GM12892 (cell line): ENCODE measurements at regions not wholly inside any gene's neighbourhood (a gene's known extent, or its start where the extent isn't known, plus 50 kb on each side); places are given as distances from the start of the nearest gene placed in this dataset.

Experiments used
- POLR2A ChIP-seq: IDR thresholded peaks from 2 replicates; pipeline ENCODE4 v1.6.1; 2011; ENCODE audit warnings: low read depth, low read length, control low read depth
- POLR2AphosphoS5 ChIP-seq: IDR thresholded peaks from 2 replicates; pipeline ENCODE4 v1.6.1; 2011; ENCODE audit warnings: low read depth, low read length, control low read depth

- TF ChIP-seq POLR2A (no peak), POLR2AphosphoS5 (no peak)
Measured at GRCh38 chr7:114760477-114760876, 161.4 kb upstream of the MDFIC start.
